Peyer's patch (tissue), 4 donors: ENCODE measurements at regions not wholly inside any gene's neighbourhood (a gene's known extent, or its start where the extent isn't known, plus 50 kb on each side); places are given as distances from the start of the nearest gene placed in this dataset.

Experiments
- DNase-seq, 3 donors: peaks; one replicate each; pipeline ENCODE4 v3.0.0-alpha.2; 2017 to 2019
- H3K27ac ChIP-seq, 4 donors: fragments of 200-600 bp; sonication (generic); one replicate each; pipeline ENCODE4 v1.5.1; 2016 to 2019
- H3K27me3 ChIP-seq, 2 donors: fragments of 200-600 bp; sonication (generic); one replicate each; pipeline ENCODE4 v1.5.1; 2019
- H3K36me3 ChIP-seq, 3 donors: fragments of 200-600 bp; sonication (generic); one replicate each; pipeline ENCODE4 v1.5.1; 2016 to 2019
- H3K4me1 ChIP-seq, 4 donors: fragments of 200-600 bp; sonication (generic); one replicate each; pipeline ENCODE4 v1.5.1; 2016 to 2019
- H3K4me3 ChIP-seq, 4 donors: fragments of 200-600 bp; sonication (generic); 1 replicate in 3 of 4; 2 replicates in 1 of 4; pipeline ENCODE4 v1.5.1; 2016 to 2019; ENCODE audit warnings: mild to moderate bottlenecking in 1 of 4
- H3K9me3 ChIP-seq, 4 donors: fragments of 200-600 bp; sonication (generic); one replicate each; pipeline ENCODE4 v1.5.1; 2016 to 2019; ENCODE audit warnings: mild to moderate bottlenecking in 1 of 4
- CTCF ChIP-seq, 6 experiments: fragments of 450-650 bp in 4 of 6; fragments of 200-600 bp in 2 of 6; sonication (generic) in 1 of 6; IDR thresholded peaks; one replicate each; pipeline ENCODE4 v1.5.1; 2017 to 2019; ENCODE audit warnings: antibody characterized with exemption in 6 of 6, mild to moderate bottlenecking in 3 of 6, moderate library complexity in 1 of 6
- POLR2A ChIP-seq, 2 donors: fragments of 450-650 bp; IDR thresholded peaks; one replicate each; pipeline ENCODE4 v1.5.1; 2017; ENCODE audit warnings: antibody characterized with exemption in 2 of 2, mild to moderate bottlenecking in 2 of 2, moderate library complexity in 2 of 2

GRCh38 chr1:39148942-39149341, 55.6 kb upstream of the MACF1 start:
- Histone ChIP-seq H3K9me3 (no peaks in the 10 kb centered on the region), H3K27ac (no peak overlapping the region), H3K4me1 (peaks cover 0 to 5% (median 0%) of the 10 kb centered on the region in 4 donors), H3K36me3 (no peaks in the 10 kb centered on the region), H3K4me3 (no peak overlapping the region), H3K27me3 (no peaks in the 10 kb centered on the region)
- no peak for DNase-seq
- TF ChIP-seq POLR2A (IDR thresholded peaks at IDR 0.05) (no peak), CTCF (IDR thresholded peaks at IDR 0.05) (no peak)

- no peak for TF ChIP-seq POLR2A (IDR thresholded peaks at IDR 0.05)
- no peak for TF ChIP-seq CTCF (IDR thresholded peaks at IDR 0.05)
- Histone ChIP-seq H3K4me3 (no peak overlapping the region), H3K36me3 (no peaks in the 10 kb centered on the region), H3K27me3 (no peaks in the 10 kb centered on the region), H3K9me3 (no peaks in the 10 kb centered on the region), H3K27ac (no peak overlapping the region), H3K4me1 (peaks cover 0 to 11% (median 0%) of the 10 kb centered on the region in 4 donors)
- no peak for DNase-seq
Observed at GRCh38 chr1:39149509-39149908, 55.0 kb upstream of the MACF1 start.

- H3K27ac ChIP-seq, result no peak overlapping the region
- TF ChIP-seq POLR2A (IDR thresholded peaks at IDR 0.05) (no peak), CTCF (IDR thresholded peaks at IDR 0.05) (no peak)
- peaks cover 0 to 19% (median 0%) of the 10 kb centered on the region in 4 donors for H3K4me1 ChIP-seq
- DNase-seq, result no peak
- H3K36me3 ChIP-seq, result no peaks in the 10 kb centered on the region
- no peaks in the 10 kb centered on the region for H3K9me3 ChIP-seq
- H3K27me3 ChIP-seq, result no peaks in the 10 kb centered on the region
- H3K4me3 ChIP-seq, result no peak overlapping the region
Observed at GRCh38 chr1:39150779-39151178, 53.7 kb upstream of the MACF1 start.

GRCh38 chr1:39151267-39151666, 53.2 kb upstream of the MACF1 start:
- DNase-seq, result no peak
- no peaks in the 10 kb centered on the region for H3K27me3 ChIP-seq
- H3K36me3 ChIP-seq, result no peaks in the 10 kb centered on the region
- TF ChIP-seq POLR2A (IDR thresholded peaks at IDR 0.05), result no peak
- no peak for TF ChIP-seq CTCF (IDR thresholded peaks at IDR 0.05)
- H3K27ac ChIP-seq, result no peak overlapping the region
- H3K4me1 ChIP-seq, result peaks cover 0 to 19% (median 0%) of the 10 kb centered on the region in 4 donors
- no peak overlapping the region for H3K4me3 ChIP-seq
- no peaks in the 10 kb centered on the region for H3K9me3 ChIP-seq

GRCh38 chr1:39152923-39153322, 51.6 kb upstream of the MACF1 start:
- Histone ChIP-seq H3K27me3 (no peaks in the 10 kb centered on the region), H3K4me3 (no peak overlapping the region), H3K4me1 (peaks cover 0 to 28% (median 0%) of the 10 kb centered on the region in 4 donors), H3K9me3 (no peaks in the 10 kb centered on the region), H3K36me3 (no peaks in the 10 kb centered on the region), H3K27ac (no peak overlapping the region)
- no peak for TF ChIP-seq CTCF (IDR thresholded peaks at IDR 0.05)
- DNase-seq, result no peak

GRCh38 chr1:39153684-39154083, 50.8 kb upstream of the MACF1 start:
- no peak for DNase-seq
- Histone ChIP-seq H3K4me1 (peaks cover 0 to 36% (median 0%) of the 10 kb centered on the region in 4 donors), H3K36me3 (no peaks in the 10 kb centered on the region), H3K9me3 (no peaks in the 10 kb centered on the region), H3K4me3 (no peak overlapping the region), H3K27me3 (no peaks in the 10 kb centered on the region), H3K27ac (peak overlapping the region in 2 of 4 donors; percentile 46 to 71)
- TF ChIP-seq CTCF (IDR thresholded peaks at IDR 0.05) (no peak), POLR2A (IDR thresholded peaks at IDR 0.05) (no peak)
